WTC11 (cell line): ENCODE measurements at regions not wholly inside any gene's neighbourhood (a gene's known extent, or its start where the extent isn't known, plus 50 kb on each side); places are given as distances from the start of the nearest gene placed in this dataset.

Source experiments
- ATF1 ChIP-seq: sonication (generic); formaldehyde crosslinking; IDR thresholded peaks from 2 replicates; pipeline ENCODE4 v1.8.1; 2023; ENCODE audit warnings: mild to moderate bottlenecking, moderate library complexity, missing genetic modification reagents
- ELF4 ChIP-seq: sonication (generic); formaldehyde crosslinking; IDR thresholded peaks from 2 replicates; pipeline ENCODE4 v1.8.1; 2022; ENCODE audit warnings: low read depth, mild to moderate bottlenecking, moderate library complexity, missing genetic modification reagents
- FOXK1 ChIP-seq: sonication (generic); formaldehyde crosslinking; IDR thresholded peaks from 2 replicates; pipeline ENCODE4 v1.8.0; 2022; ENCODE audit warnings: mild to moderate bottlenecking, moderate library complexity, missing genetic modification reagents
- JUN ChIP-seq: sonication (generic); formaldehyde crosslinking; IDR thresholded peaks from 2 replicates; pipeline ENCODE4 v1.8.0; 2023; ENCODE audit warnings: mild to moderate bottlenecking, missing genetic modification reagents
- MAX ChIP-seq: sonication (generic); formaldehyde crosslinking; IDR thresholded peaks from 2 replicates; pipeline ENCODE4 v1.8.0; 2022; ENCODE audit warnings: mild to moderate bottlenecking, missing genetic modification reagents
- ZBTB21 ChIP-seq: sonication (generic); formaldehyde crosslinking; IDR thresholded peaks from 2 replicates; pipeline ENCODE4 v1.8.1; 2023; ENCODE audit warnings: mild to moderate bottlenecking, missing genetic modification reagents, borderline replicate concordance
- ZNF423 ChIP-seq: fragments of 250-450 bp; sonication (Bioruptor Pico); IDR thresholded peaks from 2 replicates; pipeline ENCODE4 v2.1.2; 2022; ENCODE audit warnings: mild to moderate bottlenecking, moderate library complexity
- TF ChIP-seq, protein P1 (sequence below): fragments of 200-600 bp; IDR thresholded peaks from 2 replicates; pipeline ENCODE4 v1.8.0; 2022; ENCODE audit warnings: antibody characterized with exemption

DNA sequence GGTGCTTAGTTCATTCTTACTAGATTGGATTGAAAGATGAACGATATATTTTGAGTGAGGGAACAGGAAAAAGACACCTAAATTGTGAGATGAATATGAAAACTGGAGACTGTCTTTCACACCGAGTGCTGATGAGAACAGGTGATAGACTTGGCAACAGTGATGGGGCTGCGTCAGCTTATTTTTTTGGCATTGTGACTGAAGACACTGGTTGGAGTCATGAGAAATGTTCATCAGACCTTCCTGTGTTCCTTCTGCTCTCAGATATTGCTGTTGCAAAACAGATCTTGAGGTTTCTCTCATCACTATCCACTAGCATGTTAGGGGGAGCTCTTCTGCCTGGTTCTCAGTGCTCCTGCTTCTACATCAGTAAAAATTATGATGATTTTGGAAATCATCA is 124.2 kb upstream of the KCNIP4 start:
- no peak for TF ChIP-seq ZBTB21 (CRISPR knock-in tag)
- no peak for TF ChIP-seq MAX (CRISPR knock-in tag)
- TF ChIP-seq, protein P1, sequence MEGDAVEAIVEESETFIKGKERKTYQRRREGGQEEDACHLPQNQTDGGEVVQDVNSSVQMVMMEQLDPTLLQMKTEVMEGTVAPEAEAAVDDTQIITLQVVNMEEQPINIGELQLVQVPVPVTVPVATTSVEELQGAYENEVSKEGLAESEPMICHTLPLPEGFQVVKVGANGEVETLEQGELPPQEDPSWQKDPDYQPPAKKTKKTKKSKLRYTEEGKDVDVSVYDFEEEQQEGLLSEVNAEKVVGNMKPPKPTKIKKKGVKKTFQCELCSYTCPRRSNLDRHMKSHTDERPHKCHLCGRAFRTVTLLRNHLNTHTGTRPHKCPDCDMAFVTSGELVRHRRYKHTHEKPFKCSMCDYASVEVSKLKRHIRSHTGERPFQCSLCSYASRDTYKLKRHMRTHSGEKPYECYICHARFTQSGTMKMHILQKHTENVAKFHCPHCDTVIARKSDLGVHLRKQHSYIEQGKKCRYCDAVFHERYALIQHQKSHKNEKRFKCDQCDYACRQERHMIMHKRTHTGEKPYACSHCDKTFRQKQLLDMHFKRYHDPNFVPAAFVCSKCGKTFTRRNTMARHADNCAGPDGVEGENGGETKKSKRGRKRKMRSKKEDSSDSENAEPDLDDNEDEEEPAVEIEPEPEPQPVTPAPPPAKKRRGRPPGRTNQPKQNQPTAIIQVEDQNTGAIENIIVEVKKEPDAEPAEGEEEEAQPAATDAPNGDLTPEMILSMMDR: no peak
- no peak for TF ChIP-seq FOXK1 (CRISPR knock-in tag)
- TF ChIP-seq ATF1 (CRISPR knock-in tag): no peak
- no peak for TF ChIP-seq ELF4 (CRISPR knock-in tag)
- no peak for TF ChIP-seq JUN
- TF ChIP-seq ZNF423 (CRISPR knock-in tag): no peak
